HG03196 (cell line): ENCODE measurements at regions not wholly inside any gene's neighbourhood (a gene's known extent, or its start where the extent isn't known, plus 50 kb on each side); places are given as distances from the start of the nearest gene placed in this dataset.
"Not testable (repeated sequence)": the region's sequence is repeated elsewhere in the genome, so short reads cannot be mapped to it uniquely, and the experiment has no call there.

ENCODE experiments used
- ATAC-seq: cut with Tn5 transposase; IDR thresholded peaks from one replicate; pipeline ENCODE4 v1.9.1; 2021; ENCODE audit not compliant: unreplicated experiment

- ATAC-seq: no peak
Observed at GRCh38 chr5:163938595-163938994, 433.2 kb downstream of the MAT2B start.

DNA sequence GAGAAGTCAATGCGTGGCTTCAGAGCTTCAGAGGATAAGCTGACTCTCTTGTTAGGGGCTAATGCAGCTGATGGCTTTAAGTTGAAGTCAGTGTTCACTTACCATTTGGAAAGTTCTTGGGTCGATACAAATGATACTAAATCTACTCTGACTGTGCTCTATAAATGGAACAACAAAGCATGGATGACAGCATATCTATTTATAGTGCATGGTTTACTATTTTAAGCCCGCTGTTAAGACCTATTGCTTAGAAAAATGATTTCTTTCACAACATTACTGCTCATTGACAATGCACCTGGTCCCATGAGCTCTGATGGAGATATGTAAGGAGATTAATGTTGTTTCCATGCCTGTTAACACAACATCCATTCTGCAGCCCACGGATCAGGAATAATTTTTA, 435.7 kb downstream of the MAT2B start:
- no peak for ATAC-seq

GRCh38 chr5:163943546-163943945, 438.1 kb downstream of the MAT2B start:
- no peak for ATAC-seq

DNA sequence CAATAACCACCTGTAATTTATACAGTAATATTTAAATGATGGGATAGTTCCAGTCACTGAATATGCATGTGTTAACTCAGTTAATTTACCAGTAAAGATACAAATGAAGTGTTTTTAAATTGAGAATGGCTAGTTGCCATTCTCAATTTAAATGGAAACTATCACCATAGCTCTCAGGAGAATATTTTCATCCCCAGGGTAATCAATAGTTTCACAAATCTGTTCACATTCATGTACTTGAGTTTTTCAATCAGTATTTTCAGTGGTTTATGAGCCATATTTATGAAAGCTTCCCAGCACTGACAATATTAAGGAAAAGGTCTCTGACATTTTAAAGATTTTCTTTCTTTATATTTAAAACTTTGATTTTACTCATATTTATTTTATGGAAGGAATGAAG, 439.3 kb downstream of the MAT2B start:
- ATAC-seq: no peak

GRCh38 chr5:163947848-163948666, 442.6 kb downstream of the MAT2B start:
- ATAC-seq: no peak

- ATAC-seq: no peak
Observed at GRCh38 chr5:163950248-163950647, 444.8 kb downstream of the MAT2B start.

GRCh38 chr5:163951069-163951468, 445.6 kb downstream of the MAT2B start:
- no peak for ATAC-seq

DNA sequence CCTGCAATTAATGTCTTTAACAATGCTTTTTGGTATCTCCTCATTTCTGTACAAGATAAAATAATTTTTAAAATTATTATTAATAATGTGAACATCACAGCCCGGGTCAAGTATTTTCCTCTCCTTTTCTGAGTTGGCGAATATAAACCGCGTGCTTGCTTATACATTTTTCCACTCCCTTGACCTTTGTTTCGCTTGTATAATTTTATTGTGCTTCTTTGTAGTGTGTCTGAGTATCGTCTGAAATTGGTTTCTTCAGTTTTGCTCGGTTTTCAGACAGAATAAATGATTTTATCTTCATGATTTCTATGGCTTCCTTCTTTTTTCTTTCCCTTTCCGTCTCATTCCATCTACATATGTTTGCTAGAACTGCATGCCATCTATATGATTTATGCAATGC, 448.5 kb downstream of the MAT2B start:
- no peak for ATAC-seq

DNA sequence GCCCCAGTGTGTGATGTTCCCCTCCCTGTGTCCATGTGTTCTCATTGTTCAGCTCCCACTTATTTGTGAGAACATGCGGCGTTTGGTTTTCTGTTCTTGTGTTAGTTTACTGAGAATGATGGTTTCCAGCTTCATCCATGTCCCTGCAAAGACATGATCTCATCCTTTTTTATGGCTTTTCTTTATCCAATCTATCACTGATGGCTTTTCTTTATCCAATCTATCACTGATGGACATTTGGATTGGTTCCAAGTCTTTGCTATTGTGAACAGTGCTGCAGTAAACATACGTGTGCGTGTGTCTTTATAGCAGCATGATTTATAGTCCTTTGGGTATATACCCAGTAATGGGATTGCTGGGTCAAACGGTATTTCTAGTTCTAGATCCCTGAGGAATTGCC, 455.8 kb downstream of the MAT2B start:
- ATAC-seq: not testable (repeated sequence)

- no peak for ATAC-seq
Observed at GRCh38 chr5:163963881-163964280, 458.5 kb downstream of the MAT2B start.

DNA sequence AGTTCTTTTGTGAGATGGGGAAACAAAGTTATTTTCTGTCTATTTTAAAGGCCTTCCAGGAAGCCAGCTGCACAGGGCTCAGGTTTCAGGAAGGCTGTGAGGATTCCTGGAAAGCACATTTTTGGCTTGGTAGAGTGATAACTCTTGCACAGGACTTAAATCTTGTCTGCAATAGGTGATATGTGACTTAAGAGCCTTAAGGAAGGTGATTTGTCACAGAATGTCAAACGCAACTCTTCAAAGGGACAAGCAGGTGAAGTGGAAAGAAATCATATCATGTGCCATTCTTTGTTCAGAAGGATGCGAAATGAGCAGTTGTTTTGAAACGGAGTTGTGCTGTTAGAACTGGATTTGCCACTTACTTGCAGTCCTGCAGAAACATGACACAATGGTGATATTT, 459.3 kb downstream of the MAT2B start:
- ATAC-seq: no peak

DNA sequence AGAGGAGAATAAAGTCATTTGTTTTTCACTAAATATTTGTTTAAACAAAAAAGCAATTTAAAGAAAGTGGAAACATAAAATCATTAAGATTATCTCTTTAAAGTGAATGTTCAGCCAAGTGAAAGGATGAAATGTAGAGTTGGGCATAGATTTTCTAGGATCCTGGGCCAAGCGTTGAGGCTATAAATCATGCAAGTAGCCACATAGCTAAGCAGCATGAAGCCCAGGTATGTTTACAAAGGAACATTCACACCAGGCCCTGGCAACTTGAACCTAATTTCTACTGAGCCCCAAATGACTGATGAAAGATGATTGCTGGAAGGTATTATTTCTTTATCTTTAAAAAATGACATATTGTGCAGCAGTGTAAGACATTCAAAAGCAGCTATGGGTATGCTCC, 461.8 kb downstream of the MAT2B start:
- ATAC-seq: no peak

DNA sequence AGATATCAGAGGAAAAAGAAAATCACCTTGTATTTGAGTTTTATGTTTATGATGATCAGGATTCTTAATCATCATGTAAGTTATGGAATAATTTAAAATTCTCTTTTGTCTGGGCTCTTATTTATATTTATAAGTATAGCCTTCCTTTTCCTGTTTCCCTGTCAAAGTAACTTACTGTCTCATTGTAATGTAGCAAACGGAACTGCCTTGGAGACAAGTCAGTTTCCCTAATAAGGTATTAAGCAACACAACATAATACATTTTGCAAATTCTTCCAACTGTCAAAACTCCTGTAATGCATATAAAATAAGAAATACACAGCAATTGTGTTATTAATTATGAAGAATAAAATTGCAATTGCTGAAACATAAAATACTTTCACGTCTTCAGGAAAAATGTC, 463.2 kb downstream of the MAT2B start:
- ATAC-seq: no peak

DNA sequence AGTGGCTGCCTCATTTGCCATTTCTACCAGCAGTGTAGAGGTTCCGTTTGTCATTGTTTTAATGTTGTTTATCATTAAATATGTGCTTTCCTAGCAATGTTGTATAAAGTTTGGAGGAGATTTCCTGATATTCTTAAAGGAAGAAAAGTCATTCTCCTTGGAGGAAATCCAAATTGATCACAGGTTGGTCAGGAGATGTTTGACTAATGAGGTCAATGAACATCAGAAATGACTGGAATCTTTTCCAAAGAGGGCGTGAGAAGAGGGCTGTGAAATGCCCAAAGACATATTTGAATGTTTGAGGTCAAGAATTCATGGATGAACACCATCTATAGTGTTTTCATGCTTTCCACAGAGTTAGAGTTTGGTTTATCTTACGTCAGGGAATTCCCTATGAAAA, 471.3 kb downstream of the MAT2B start:
- no peak for ATAC-seq

DNA sequence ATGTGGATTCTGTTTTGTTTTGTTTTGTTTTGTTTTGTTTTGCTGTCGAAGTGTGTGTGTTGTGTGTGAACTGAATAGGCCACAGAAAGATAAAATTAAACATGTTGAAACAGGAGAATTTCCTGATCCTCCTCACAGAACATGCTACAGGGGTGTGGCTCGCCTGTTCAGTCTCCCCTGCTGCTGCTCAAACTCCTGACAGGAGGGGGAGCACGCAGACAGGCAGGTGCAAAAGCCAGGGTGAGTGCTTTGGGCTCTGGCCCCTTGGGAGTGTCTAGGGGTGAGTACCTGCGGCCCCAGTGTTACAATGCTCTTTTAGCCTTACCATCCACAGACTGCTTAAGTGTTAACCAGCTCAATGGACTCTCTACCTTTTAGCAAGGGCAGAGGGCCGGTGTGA, 473.5 kb downstream of the MAT2B start:
- no peak for ATAC-seq

DNA sequence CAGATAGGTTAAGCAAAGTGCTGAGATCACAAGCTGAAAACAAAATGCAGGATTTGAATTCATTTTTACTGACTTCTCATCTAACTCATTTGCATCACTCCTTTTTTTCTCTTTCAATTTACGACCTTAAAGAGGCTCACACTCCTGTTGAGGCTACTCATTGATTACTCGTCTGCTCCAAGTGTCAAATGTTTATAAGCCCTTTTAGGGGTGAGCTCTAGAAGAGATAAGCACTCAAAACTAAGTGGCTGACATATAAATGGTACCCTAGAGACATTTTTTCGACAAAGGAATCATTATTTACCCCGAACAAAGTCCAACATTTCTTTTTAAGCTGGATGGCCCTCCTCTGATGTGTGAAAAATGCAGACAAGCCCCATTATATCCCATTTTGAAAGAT, 483.1 kb downstream of the MAT2B start:
- ATAC-seq: no peak

DNA sequence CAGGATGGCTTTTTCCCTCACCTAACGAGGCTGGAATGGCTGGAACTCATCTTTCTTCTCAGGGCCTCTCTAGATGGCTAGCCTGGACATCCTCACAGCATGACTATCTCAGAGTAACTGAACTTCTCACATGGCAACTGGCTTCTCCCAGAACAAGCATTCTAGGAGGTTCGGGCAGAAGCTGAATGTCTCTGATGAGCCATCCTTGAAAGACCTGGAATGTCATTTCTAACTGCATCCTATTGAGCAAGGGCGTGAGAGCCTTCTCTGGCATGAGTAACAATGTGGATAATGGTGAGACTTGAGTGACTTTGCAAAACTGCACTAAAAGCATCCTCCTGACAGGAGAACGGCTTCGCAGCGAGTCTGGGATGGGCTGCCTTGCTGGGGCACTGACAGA, 487.7 kb downstream of the MAT2B start:
- no peak for ATAC-seq

DNA sequence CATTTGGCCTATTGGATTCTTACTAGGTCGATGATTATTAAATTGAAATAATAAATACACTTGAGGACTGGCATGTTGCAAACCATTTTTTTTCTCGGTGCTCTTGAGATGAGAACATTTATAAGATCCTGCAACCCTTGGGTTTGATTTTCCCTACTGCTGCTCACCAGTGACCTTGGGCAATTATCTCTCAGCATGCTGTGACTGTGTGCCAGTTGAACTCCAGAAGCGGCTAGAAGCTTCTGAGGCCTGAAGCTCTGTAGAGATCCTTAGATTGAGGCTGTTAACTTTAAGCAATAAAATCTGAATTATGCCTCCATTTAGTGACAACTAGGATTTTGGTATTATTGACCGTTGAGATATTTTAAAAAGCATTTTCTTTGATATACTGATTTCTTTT, 489.8 kb downstream of the MAT2B start:
- ATAC-seq: no peak

GRCh38 chr5:163997965-163998364, 492.5 kb downstream of the MAT2B start:
- no peak for ATAC-seq

GRCh38 chr5:164000241-164000640, 494.8 kb downstream of the MAT2B start:
- no peak for ATAC-seq

DNA sequence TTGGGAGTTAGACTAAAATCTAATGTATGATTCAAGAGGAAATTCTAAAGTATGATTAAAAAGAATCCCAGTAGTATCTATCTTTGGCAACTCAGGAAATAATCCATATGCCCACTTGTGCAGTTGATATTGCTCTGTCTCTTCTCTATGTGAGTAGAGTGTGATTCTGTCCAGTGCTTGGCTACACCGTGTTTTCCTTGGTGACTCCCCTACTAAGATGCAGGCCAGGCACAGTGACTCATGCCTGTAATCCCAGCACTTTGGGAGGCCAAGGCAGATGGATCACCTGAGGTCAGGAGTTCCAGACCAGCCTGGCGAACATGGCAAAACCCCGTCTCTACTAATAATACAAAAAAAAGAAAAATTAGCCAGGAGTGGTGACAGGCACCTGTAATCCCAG, 495.4 kb downstream of the MAT2B start:
- no peak for ATAC-seq

DNA sequence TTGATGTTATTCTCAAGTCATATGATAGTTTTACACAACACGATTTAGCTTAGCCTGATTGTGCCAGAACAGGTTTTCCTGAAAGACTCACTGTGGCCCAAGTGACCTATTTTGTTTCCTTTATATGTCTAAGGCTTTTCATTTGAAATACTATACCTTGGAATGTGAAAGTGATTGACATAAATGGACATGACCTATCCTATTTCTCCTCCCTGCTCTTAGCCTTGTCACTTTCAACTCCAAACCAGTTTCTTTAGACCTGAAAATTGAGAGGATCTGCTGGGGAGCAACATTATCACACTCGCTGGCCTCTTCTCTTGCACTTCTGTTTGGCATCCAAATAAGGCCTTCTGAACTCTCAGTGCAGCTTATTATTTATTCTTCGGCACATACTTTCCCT, 496.8 kb downstream of the MAT2B start:
- no peak for ATAC-seq

DNA sequence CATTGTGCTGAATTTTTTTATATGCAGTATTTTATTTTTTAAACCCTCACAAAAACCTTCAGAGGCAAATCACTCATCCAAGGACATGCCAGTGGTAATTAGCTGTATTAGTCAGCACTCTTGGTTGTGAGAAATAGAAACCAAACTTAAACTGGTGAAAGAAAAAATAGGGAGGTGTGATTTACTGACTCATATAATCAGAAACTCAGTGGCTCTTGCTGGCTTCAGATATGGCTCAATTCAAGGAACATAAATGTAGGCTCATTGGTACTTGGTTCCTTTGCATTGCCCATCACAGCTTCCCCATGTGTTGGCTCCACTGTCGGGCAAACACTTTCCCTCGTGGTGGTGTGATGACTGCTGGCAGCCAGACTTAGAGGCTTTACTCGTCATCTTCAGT, 497.2 kb downstream of the MAT2B start:
- peak; percentile 50 for ATAC-seq
